GM23338 (cell line): ENCODE measurements at regions not wholly inside any gene's neighbourhood (a gene's known extent, or its start where the extent isn't known, plus 50 kb on each side); places are given as distances from the start of the nearest gene placed in this dataset.

Experiments used
- ATAC-seq: fragments of 200-7000 bp; cut with Tn5 transposase; 3 replicates; pipeline ENCODE4 v1.9.1; 2020
- DNase-seq: peaks from one replicate; pipeline ENCODE4 v3.0.0-alpha.2; 2015; ENCODE audit warnings: low spot score
- H2AFZ ChIP-seq: fragments of 200-600 bp; sonication (generic); 2 replicates; pipeline ENCODE4 v1.8.0; 2016; ENCODE audit warnings: antibody characterized with exemption, mild to moderate bottlenecking, moderate library complexity
- H3F3A ChIP-seq: fragments of 200-600 bp; sonication (generic); replicated peaks from 2 replicates; pipeline ENCODE4 v1.8.0; 2017; ENCODE audit warnings: antibody characterized with exemption, mixed run types, low read depth
- H3K27ac ChIP-seq: fragments of 200-600 bp; sonication (generic); 2 replicates; pipeline ENCODE4 v1.6.1; 2016; ENCODE audit warnings: low read depth
- H3K27me3 ChIP-seq: fragments of 200-600 bp; sonication (generic); 2 replicates; pipeline ENCODE4 v1.8.0; 2016; ENCODE audit warnings: mild to moderate bottlenecking, mixed run types, moderate library complexity; ENCODE audit not compliant: insufficient read depth
- H3K36me3 ChIP-seq: fragments of 200-600 bp; sonication (generic); 2 replicates; pipeline ENCODE4 v1.8.0; 2016; ENCODE audit warnings: mild to moderate bottlenecking; ENCODE audit not compliant: insufficient read depth
- H3K4me1 ChIP-seq: fragments of 200-600 bp; sonication (generic); 2 replicates; pipeline ENCODE4 v1.8.0; 2016; ENCODE audit warnings: mild to moderate bottlenecking, moderate library complexity; ENCODE audit not compliant: insufficient read depth
- H3K4me2 ChIP-seq: fragments of 200-600 bp; sonication (generic); 2 replicates; pipeline ENCODE4 v1.7.1; 2017; ENCODE audit warnings: mixed run types
- H3K4me3 ChIP-seq: fragments of 200-600 bp; sonication (generic); 2 replicates; pipeline ENCODE4 v1.6.1; 2016; ENCODE audit warnings: mixed run types
- H3K79me2 ChIP-seq: fragments of 200-600 bp; sonication (generic); replicated peaks from 2 replicates; pipeline ENCODE4 v1.8.0; 2017; ENCODE audit warnings: mild to moderate bottlenecking; ENCODE audit not compliant: insufficient read depth
- H3K9me2 ChIP-seq: fragments of 200-600 bp; sonication (generic); 2 replicates; pipeline ENCODE4 v1.8.0; 2017; ENCODE audit not compliant: insufficient read depth
- H4K20me1 ChIP-seq: fragments of 200-600 bp; sonication (generic); replicated peaks from 2 replicates; pipeline ENCODE4 v1.8.0; 2017; ENCODE audit warnings: mild to moderate bottlenecking; ENCODE audit not compliant: insufficient read depth
- H3K27ac Mint-ChIP-seq: 2 replicates; pipeline ENCODE4 v1.8.0; 2020; ENCODE audit warnings: inconsistent platforms, mild to moderate bottlenecking, moderate library complexity, mixed read lengths
- H3K27me3 Mint-ChIP-seq: 3 replicates; pipeline ENCODE4 v1.8.0; 2022; ENCODE audit warnings: low read depth, mild to moderate bottlenecking, moderate library complexity, mixed read lengths, inconsistent platforms; ENCODE audit not compliant: insufficient read depth, poor library complexity
- H3K36me3 Mint-ChIP-seq: 3 replicates; pipeline ENCODE4 v1.8.0; 2021; ENCODE audit warnings: low read depth, mild to moderate bottlenecking, inconsistent platforms, moderate library complexity, mixed read lengths
- H3K4me1 Mint-ChIP-seq: 3 replicates; pipeline ENCODE4 v1.8.0; 2020; ENCODE audit warnings: mild to moderate bottlenecking, inconsistent platforms, mixed read lengths
- H3K4me3 Mint-ChIP-seq: 3 replicates; pipeline ENCODE4 v1.8.0; 2021; ENCODE audit warnings: moderate library complexity, mild to moderate bottlenecking, inconsistent platforms, mixed read lengths
- H3K9me3 Mint-ChIP-seq: 3 replicates; pipeline ENCODE4 v1.8.0; 2020; ENCODE audit warnings: moderate library complexity, mild to moderate bottlenecking, inconsistent platforms, mixed read lengths
- CREB1 ChIP-seq: fragments of 250-450 bp; sonication (Bioruptor Pico); IDR thresholded peaks from 2 replicates; pipeline ENCODE4 v1.5.0; 2020; ENCODE audit warnings: low read depth, mild to moderate bottlenecking, moderate library complexity
- EZH2 ChIP-seq: fragments of 200-600 bp; sonication (generic); IDR thresholded peaks from one replicate; pipeline ENCODE4 v1.8.0; 2017; ENCODE audit warnings: antibody characterized with exemption, mild to moderate bottlenecking, low read depth; ENCODE audit not compliant: unreplicated experiment
- EZH2phosphoT487 ChIP-seq: fragments of 200-600 bp; sonication (generic); IDR thresholded peaks from one replicate; pipeline ENCODE4 v1.8.1; 2018; ENCODE audit warnings: antibody characterized with exemption; ENCODE audit not compliant: unreplicated experiment
- JUNB ChIP-seq: IDR thresholded peaks from one replicate; pipeline ENCODE4 v1.6.1; 2016; ENCODE audit warnings: antibody characterized with exemption; ENCODE audit not compliant: unreplicated experiment
- NANOG ChIP-seq: IDR thresholded peaks from 2 replicates; pipeline ENCODE4 v1.6.1; 2016; ENCODE audit warnings: antibody characterized with exemption, borderline replicate concordance
- POLR2AphosphoS5 ChIP-seq: IDR thresholded peaks from 2 replicates; pipeline ENCODE4 v1.6.1; 2016; ENCODE audit warnings: antibody characterized with exemption, low read depth
- STAT1 ChIP-seq: IDR thresholded peaks from one replicate; pipeline ENCODE4 v1.6.1; 2016; ENCODE audit warnings: antibody characterized with exemption; ENCODE audit not compliant: unreplicated experiment
- ZNF114 ChIP-seq: fragments of 250-450 bp; sonication (Bioruptor Pico); IDR thresholded peaks from 2 replicates; pipeline ENCODE4 v1.5.0; 2020; ENCODE audit warnings: mild to moderate bottlenecking, moderate library complexity
- ZNF331 ChIP-seq: fragments of 250-450 bp; sonication (Bioruptor Pico); IDR thresholded peaks from 2 replicates; pipeline ENCODE4 v1.5.0; 2020; ENCODE audit warnings: low read depth, mild to moderate bottlenecking, moderate library complexity
- TF ChIP-seq, protein P1 (sequence below): IDR thresholded peaks from 2 replicates; pipeline ENCODE4 v1.6.1; 2016; ENCODE audit warnings: antibody characterized with exemption
- TF ChIP-seq, protein P2 (sequence below), 2 experiments: fragments of 200-600 bp in 1 of 2; sonication (generic) in 1 of 2; conservative IDR thresholded peaks; 2 replicates each; pipeline versions ENCODE4 v1.5.1 to v1.6.1; 2016 to 2017; ENCODE audit warnings: antibody characterized with exemption in 2 of 2, low read depth in 2 of 2, mild to moderate bottlenecking in 2 of 2, moderate library complexity in 1 of 2
- TF ChIP-seq, protein P3 (sequence below): IDR thresholded peaks from one replicate; pipeline ENCODE4 v1.6.1; 2018; ENCODE audit warnings: antibody characterized with exemption; ENCODE audit not compliant: unreplicated experiment
- TF ChIP-seq, protein P4 (sequence below): fragments of 250-450 bp; sonication (Bioruptor Pico); IDR thresholded peaks from 2 replicates; pipeline ENCODE4 v1.5.0; 2020; ENCODE audit warnings: mild to moderate bottlenecking, moderate library complexity

DNA sequence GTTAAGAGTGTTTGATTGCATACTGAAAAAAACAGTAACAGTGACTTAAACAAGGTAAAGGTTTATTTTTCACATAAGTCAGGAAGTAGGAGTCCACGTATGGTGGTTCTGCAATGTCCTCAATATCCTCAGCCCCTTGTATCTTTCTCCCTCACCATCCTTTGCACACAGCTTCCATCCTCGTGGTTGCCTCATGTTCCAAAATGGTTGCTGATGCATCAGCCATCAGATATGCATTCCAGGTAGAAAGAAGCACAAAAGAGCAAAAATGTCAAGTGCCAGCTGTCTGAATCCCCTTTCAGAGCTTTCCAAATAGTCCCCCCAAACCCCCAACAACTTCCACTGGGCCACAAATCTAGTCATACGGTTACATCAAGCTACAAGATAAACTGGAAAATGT lies 138.1 kb downstream of the SYF2 start (continued):
- TF ChIP-seq, protein P1, sequence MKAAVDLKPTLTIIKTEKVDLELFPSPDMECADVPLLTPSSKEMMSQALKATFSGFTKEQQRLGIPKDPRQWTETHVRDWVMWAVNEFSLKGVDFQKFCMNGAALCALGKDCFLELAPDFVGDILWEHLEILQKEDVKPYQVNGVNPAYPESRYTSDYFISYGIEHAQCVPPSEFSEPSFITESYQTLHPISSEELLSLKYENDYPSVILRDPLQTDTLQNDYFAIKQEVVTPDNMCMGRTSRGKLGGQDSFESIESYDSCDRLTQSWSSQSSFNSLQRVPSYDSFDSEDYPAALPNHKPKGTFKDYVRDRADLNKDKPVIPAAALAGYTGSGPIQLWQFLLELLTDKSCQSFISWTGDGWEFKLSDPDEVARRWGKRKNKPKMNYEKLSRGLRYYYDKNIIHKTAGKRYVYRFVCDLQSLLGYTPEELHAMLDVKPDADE, result no peak
- no peak for TF ChIP-seq ZNF114
- TF ChIP-seq, protein P2, sequence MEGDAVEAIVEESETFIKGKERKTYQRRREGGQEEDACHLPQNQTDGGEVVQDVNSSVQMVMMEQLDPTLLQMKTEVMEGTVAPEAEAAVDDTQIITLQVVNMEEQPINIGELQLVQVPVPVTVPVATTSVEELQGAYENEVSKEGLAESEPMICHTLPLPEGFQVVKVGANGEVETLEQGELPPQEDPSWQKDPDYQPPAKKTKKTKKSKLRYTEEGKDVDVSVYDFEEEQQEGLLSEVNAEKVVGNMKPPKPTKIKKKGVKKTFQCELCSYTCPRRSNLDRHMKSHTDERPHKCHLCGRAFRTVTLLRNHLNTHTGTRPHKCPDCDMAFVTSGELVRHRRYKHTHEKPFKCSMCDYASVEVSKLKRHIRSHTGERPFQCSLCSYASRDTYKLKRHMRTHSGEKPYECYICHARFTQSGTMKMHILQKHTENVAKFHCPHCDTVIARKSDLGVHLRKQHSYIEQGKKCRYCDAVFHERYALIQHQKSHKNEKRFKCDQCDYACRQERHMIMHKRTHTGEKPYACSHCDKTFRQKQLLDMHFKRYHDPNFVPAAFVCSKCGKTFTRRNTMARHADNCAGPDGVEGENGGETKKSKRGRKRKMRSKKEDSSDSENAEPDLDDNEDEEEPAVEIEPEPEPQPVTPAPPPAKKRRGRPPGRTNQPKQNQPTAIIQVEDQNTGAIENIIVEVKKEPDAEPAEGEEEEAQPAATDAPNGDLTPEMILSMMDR (conservative IDR thresholded peaks at IDR 0.05; ENCODE audit: low read depth in 2 of 2), result no peak

DNA sequence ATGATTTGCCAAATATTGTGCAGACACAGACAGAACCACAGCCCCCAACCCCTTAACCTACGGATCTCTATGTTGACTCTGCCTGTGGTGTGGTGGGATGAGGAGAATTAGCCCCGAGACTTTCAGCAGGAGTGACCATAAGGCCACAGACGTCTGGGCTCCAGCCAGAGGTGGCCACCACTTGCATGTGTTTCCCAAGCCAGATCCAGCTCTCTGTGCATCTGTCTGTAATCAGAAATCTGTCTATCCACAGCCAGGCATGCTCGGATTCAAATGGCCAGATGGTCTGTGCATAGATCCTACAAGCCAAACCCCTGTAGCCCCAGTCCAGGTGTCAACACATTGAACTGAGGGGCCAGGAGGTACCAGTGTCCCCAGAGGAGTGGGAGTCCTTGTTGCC lies 140.6 kb downstream of the SYF2 start:
- Histone ChIP-seq H3K36me3 (no peaks in the 10 kb centered on the region), H4K20me1 (no peaks in the 10 kb centered on the region), H3K27me3 (no peaks in the 10 kb centered on the region), H3F3A (no peaks in the 10 kb centered on the region), H3K4me2 (no peak overlapping the region), H3K27ac (no peak overlapping the region), H2AFZ (no peak overlapping the region), H3K9me2 (no peaks in the 10 kb centered on the region), H3K4me1 (no peaks in the 10 kb centered on the region), H3K4me3 (no peak overlapping the region), H3K79me2 (no peaks in the 10 kb centered on the region)
- ATAC-seq (no peak), DNase-seq (no peak)
- Mint-ChIP-seq H3K27me3 (peaks cover 8% of the 10 kb centered on the region), H3K9me3 (peaks cover 4% of the 10 kb centered on the region; the same call in 2 of the 3 replicates), H3K27ac (no peak overlapping the region), H3K36me3 (no peaks in the 10 kb centered on the region), H3K4me3 (no peak overlapping the region), H3K4me1 (peaks cover 4% of the 10 kb centered on the region; the same call in 1 of the 3 replicates)
- TF ChIP-seq, protein P1, result no peak
- no peak for TF ChIP-seq POLR2AphosphoS5
- TF ChIP-seq JUNB, result no peak
- no peak for TF ChIP-seq CREB1 (CRISPR knock-in tag)
- TF ChIP-seq EZH2, result no peak
- TF ChIP-seq EZH2phosphoT487, result no peak
- TF ChIP-seq STAT1, result no peak
- no peak for TF ChIP-seq ZNF331 (CRISPR knock-in tag)
- TF ChIP-seq, protein P3, sequence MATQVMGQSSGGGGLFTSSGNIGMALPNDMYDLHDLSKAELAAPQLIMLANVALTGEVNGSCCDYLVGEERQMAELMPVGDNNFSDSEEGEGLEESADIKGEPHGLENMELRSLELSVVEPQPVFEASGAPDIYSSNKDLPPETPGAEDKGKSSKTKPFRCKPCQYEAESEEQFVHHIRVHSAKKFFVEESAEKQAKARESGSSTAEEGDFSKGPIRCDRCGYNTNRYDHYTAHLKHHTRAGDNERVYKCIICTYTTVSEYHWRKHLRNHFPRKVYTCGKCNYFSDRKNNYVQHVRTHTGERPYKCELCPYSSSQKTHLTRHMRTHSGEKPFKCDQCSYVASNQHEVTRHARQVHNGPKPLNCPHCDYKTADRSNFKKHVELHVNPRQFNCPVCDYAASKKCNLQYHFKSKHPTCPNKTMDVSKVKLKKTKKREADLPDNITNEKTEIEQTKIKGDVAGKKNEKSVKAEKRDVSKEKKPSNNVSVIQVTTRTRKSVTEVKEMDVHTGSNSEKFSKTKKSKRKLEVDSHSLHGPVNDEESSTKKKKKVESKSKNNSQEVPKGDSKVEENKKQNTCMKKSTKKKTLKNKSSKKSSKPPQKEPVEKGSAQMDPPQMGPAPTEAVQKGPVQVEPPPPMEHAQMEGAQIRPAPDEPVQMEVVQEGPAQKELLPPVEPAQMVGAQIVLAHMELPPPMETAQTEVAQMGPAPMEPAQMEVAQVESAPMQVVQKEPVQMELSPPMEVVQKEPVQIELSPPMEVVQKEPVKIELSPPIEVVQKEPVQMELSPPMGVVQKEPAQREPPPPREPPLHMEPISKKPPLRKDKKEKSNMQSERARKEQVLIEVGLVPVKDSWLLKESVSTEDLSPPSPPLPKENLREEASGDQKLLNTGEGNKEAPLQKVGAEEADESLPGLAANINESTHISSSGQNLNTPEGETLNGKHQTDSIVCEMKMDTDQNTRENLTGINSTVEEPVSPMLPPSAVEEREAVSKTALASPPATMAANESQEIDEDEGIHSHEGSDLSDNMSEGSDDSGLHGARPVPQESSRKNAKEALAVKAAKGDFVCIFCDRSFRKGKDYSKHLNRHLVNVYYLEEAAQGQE, result no peak
- TF ChIP-seq, protein P4, sequence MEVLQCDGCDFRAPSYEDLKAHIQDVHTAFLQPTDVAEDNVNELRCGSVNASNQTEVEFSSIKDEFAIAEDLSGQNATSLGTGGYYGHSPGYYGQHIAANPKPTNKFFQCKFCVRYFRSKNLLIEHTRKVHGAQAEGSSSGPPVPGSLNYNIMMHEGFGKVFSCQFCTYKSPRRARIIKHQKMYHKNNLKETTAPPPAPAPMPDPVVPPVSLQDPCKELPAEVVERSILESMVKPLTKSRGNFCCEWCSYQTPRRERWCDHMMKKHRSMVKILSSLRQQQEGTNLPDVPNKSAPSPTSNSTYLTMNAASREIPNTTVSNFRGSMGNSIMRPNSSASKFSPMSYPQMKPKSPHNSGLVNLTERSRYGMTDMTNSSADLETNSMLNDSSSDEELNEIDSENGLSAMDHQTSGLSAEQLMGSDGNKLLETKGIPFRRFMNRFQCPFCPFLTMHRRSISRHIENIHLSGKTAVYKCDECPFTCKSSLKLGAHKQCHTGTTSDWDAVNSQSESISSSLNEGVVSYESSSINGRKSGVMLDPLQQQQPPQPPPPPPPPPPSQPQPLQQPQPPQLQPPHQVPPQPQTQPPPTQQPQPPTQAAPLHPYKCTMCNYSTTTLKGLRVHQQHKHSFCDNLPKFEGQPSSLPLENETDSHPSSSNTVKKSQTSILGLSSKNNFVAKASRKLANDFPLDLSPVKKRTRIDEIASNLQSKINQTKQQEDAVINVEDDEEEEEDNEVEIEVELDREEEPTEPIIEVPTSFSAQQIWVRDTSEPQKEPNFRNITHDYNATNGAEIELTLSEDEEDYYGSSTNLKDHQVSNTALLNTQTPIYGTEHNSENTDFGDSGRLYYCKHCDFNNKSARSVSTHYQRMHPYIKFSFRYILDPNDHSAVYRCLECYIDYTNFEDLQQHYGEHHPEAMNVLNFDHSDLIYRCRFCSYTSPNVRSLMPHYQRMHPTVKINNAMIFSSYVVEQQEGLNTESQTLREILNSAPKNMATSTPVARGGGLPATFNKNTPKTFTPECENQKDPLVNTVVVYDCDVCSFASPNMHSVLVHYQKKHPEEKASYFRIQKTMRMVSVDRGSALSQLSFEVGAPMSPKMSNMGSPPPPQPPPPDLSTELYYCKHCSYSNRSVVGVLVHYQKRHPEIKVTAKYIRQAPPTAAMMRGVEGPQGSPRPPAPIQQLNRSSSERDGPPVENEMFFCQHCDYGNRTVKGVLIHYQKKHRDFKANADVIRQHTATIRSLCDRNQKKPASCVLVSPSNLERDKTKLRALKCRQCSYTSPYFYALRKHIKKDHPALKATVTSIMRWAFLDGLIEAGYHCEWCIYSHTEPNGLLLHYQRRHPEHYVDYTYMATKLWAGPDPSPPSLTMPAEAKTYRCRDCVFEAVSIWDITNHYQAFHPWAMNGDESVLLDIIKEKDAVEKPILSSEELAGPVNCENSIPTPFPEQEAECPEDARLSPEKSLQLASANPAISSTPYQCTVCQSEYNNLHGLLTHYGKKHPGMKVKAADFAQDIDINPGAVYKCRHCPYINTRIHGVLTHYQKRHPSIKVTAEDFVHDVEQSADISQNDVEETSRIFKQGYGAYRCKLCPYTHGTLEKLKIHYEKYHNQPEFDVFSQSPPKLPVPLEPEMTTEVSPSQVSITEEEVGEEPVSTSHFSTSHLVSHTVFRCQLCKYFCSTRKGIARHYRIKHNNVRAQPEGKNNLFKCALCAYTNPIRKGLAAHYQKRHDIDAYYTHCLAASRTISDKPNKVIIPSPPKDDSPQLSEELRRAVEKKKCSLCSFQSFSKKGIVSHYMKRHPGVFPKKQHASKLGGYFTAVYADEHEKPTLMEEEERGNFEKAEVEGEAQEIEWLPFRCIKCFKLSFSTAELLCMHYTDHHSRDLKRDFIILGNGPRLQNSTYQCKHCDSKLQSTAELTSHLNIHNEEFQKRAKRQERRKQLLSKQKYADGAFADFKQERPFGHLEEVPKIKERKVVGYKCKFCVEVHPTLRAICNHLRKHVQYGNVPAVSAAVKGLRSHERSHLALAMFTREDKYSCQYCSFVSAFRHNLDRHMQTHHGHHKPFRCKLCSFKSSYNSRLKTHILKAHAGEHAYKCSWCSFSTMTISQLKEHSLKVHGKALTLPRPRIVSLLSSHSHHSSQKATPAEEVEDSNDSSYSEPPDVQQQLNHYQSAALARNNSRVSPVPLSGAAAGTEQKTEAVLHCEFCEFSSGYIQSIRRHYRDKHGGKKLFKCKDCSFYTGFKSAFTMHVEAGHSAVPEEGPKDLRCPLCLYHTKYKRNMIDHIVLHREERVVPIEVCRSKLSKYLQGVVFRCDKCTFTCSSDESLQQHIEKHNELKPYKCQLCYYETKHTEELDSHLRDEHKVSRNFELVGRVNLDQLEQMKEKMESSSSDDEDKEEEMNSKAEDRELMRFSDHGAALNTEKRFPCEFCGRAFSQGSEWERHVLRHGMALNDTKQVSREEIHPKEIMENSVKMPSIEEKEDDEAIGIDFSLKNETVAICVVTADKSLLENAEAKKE (CRISPR knock-in tag), result no peak
- no peak for TF ChIP-seq NANOG
